ENCODE measurements at regions not wholly inside any gene's neighbourhood (a gene's known extent, or its start where the extent isn't known, plus 50 kb on each side); places are given as distances from the start of the nearest gene placed in this dataset.
"Not testable (repeated sequence)": the region's sequence is repeated elsewhere in the genome, so short reads cannot be mapped to it uniquely, and the experiment has no call there.

GRCh38 chr3:162719684-162720341 is 1223.2 kb downstream of the OTOL1 start:
- DNase-seq (ENCODE audit: low spot score): peak; percentile 95

- DNase-seq (ENCODE audit: low spot score): peak; percentile 53
Observed at GRCh38 chr3:162721736-162722135, 1225.1 kb downstream of the OTOL1 start.

- DNase-seq (ENCODE audit: low spot score): no peak
Observed at GRCh38 chr3:162722337-162722736, 1225.7 kb downstream of the OTOL1 start.

GRCh38 chr3:162722796-162723195 is 1226.2 kb downstream of the OTOL1 start:
- not testable (repeated sequence) for DNase-seq (ENCODE audit: low spot score)

- no peak for DNase-seq (ENCODE audit: low spot score)
Observed at GRCh38 chr3:162729686-162730085, 1233.1 kb downstream of the OTOL1 start.

GRCh38 chr3:162731961-162732360 is 1235.4 kb downstream of the OTOL1 start:
- DNase-seq (ENCODE audit: low spot score): not testable (repeated sequence)

- no peak for DNase-seq (ENCODE audit: low spot score)
Observed at GRCh38 chr3:162738784-162739183, 1242.2 kb downstream of the OTOL1 start.

GRCh38 chr3:162740941-162741596 is 1244.5 kb downstream of the OTOL1 start:
- no peak for DNase-seq (ENCODE audit: low spot score)

GRCh38 chr3:162742159-162742717 is 1245.6 kb downstream of the OTOL1 start:
- DNase-seq (ENCODE audit: low spot score): no peak

GRCh38 chr3:162743091-162743490 is 1246.5 kb downstream of the OTOL1 start:
- DNase-seq (ENCODE audit: low spot score): no peak

GRCh38 chr3:162760789-162761188 is 1264.2 kb downstream of the OTOL1 start:
- DNase-seq (ENCODE audit: low spot score): no peak

- DNase-seq (ENCODE audit: low spot score): no peak
Observed at GRCh38 chr3:162764051-162764807, 1267.6 kb downstream of the OTOL1 start.

- DNase-seq (ENCODE audit: low spot score): peak; percentile 54
Observed at GRCh38 chr3:162764808-162765071, 1268.1 kb downstream of the OTOL1 start.

GRCh38 chr3:162765524-162765923 is 1268.9 kb downstream of the OTOL1 start:
- no peak for DNase-seq (ENCODE audit: low spot score)

GRCh38 chr3:162769564-162769963 is 1273.0 kb downstream of the OTOL1 start:
- DNase-seq (ENCODE audit: low spot score): peak; percentile 32

GRCh38 chr3:162770551-162770950 is 1273.9 kb downstream of the OTOL1 start:
- no peak for DNase-seq (ENCODE audit: low spot score)

- no peak for DNase-seq (ENCODE audit: low spot score)
Observed at GRCh38 chr3:162774613-162775100, 1278.0 kb downstream of the OTOL1 start.

GRCh38 chr3:162776148-162776547 is 1279.5 kb downstream of the OTOL1 start:
- DNase-seq (ENCODE audit: low spot score): no peak

GRCh38 chr3:162777118-162777517 is 1280.5 kb downstream of the OTOL1 start:
- no peak for DNase-seq (ENCODE audit: low spot score)

- no peak for DNase-seq (ENCODE audit: low spot score)
Observed at GRCh38 chr3:162780313-162780712, 1283.7 kb downstream of the OTOL1 start.

- DNase-seq (ENCODE audit: low spot score): no peak
Observed at GRCh38 chr3:162799910-162800309, 1303.3 kb downstream of the OTOL1 start.

GRCh38 chr3:162802228-162802965 is 1305.8 kb downstream of the OTOL1 start:
- DNase-seq (ENCODE audit: low spot score): no peak
